ENCODE measurements at regions not wholly inside any gene's neighbourhood (a gene's known extent, or its start where the extent isn't known, plus 50 kb on each side); places are given as distances from the start of the nearest gene placed in this dataset.
"Not testable (repeated sequence)": the region's sequence is repeated elsewhere in the genome, so short reads cannot be mapped to it uniquely, and the experiment has no call there.

DNA sequence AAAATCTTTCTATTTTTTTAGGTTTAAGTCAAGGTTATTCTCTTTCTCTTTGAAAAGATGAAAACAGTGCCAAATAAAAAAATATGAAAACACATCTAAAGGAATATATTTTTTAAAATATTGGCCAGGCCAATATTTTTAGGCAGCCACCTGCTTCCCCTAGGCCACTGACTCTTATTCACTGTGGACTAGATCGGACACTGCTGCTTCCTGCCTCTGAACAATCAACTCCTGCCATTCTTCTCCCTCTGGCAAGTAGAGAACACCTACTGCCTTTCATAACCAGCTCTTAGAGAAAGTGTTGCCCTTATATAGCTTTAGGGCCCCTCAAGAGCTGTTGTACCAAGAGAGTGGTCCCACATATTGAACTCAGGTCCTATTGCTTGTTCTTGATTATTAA is 529.2 kb downstream of the RAPGEF2 start:
- in situ Hi-C loops (cut with HindIII; ENCODE audit: low sequenced_read_pairs) = no loop called here

DNA sequence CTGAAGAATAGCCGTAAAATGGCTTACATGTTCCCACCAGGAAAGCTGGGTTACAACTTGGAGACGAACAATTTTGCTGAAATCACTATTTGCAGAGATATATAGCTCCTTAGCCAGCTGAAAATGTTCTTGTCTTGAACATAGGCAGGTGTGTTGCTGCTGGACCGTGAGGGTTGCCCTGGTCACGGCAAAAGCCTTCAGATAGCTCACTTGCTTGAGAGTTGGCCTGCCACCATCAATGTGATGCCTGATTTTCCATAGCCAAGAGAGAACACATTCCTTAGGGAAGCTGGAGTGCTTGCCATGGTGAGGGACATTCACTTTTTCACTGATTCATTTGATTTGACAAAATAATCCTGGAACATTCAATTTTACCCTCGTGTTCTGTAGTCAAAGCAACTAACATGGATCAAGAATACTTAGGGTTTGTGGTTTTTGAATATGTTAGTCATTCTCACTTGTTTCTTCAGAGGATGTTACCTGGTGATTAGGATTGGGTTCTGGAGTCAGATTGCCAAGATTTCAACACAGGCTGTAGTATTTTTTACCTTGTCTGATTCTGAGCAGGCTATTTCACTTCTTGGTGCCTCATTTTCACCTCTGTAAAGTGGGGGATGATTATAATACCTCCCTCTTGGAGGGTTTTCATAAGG is 536.9 kb downstream of the RAPGEF2 start:
- in situ Hi-C loops (cut with HindIII; ENCODE audit: low sequenced_read_pairs) = no loop called here

GRCh38 chr4:159649237-159649636 is 546.4 kb downstream of the RAPGEF2 start:
- in situ Hi-C loops (cut with HindIII; ENCODE audit: low sequenced_read_pairs) = no loop called here

DNA sequence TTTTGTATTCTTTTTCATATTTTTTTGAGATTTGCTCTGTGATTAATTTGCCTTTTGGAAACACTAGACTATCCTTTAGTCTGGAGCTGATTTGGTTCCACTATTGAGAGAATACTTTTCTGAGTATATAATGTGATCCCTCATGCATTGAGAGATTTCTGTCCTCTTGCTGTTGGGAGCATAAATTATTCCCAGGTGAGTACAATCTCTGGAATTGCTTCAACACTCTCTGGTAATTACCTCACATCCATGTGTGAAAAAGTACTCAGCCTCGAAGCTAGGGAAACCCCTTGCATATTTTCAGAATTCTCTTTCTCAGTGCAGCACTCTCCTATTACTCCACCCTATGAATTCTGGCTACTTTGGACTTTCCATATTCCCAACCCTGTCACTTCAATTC is 550.0 kb downstream of the RAPGEF2 start:
- in situ Hi-C loops (cut with HindIII; ENCODE audit: low sequenced_read_pairs) = no loop called here

DNA sequence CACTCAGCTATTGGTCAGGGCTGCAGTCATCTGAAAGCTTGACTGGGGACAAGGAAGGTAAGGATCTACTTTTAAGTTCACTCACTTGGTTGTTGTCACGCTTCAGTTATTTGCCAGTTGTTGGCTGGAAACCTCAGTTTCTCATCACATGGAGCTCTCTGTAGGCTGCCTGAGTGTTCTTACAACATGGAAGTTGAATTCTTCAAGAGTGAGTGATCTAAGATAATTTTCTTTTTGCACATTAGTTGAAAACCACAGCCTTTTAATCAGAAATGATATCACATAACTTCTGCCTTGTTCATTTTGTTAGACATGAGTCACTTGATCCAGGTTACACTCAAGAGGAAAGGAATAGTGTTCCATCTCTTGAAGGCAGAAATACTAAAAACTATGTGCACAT is 552.7 kb downstream of the RAPGEF2 start:
- in situ Hi-C loops (cut with HindIII; ENCODE audit: low sequenced_read_pairs) = no loop called here

DNA sequence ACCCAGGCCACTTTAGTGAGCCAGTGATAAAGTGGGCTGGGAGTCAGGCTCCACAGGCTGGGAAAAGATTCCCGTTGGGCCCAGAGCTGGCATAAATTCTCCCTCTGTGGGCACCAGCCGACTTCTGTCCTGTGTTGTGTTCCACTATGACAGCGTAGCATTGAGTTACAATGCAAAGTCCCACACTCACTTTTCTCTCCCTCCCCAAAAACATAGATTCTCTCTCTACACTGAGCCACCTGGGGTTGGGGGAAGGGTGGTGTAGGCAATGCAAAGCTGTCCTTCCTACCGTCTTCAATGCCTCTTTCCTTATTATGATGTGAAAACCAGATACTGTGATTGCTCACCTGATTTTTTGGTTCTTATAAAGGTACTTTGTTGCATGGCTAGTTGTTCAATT is 566.2 kb downstream of the RAPGEF2 start:
- in situ Hi-C loops (cut with HindIII; ENCODE audit: low sequenced_read_pairs) = no loop called here

GRCh38 chr4:159673221-159673620 is 570.3 kb downstream of the RAPGEF2 start:
- in situ Hi-C loops (cut with HindIII; ENCODE audit: low sequenced_read_pairs) = no loop called here

GRCh38 chr4:159674241-159674640 is 571.4 kb downstream of the RAPGEF2 start:
- in situ Hi-C loops (cut with HindIII; ENCODE audit: low sequenced_read_pairs) = no loop called here

DNA sequence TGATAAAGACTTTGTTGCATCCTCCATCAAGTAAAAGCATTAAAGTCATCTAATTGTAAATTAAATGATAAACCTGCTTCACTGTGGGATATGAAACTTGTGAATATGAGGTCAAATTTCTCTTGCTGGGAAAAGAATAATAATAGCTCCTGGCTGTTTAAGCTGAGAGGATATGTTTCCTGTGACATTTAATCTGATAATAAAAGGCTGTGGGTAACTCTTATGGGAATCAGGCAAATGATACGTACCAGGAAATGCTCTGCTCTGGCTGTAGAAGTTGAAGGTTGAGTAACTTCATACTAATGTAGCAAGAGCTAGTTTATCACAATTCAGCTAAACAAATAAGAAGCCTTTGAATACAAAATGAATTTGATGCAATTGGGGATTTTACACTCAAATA is 574.6 kb downstream of the RAPGEF2 start:
- in situ Hi-C loops (cut with HindIII; ENCODE audit: low sequenced_read_pairs) = no loop called here

DNA sequence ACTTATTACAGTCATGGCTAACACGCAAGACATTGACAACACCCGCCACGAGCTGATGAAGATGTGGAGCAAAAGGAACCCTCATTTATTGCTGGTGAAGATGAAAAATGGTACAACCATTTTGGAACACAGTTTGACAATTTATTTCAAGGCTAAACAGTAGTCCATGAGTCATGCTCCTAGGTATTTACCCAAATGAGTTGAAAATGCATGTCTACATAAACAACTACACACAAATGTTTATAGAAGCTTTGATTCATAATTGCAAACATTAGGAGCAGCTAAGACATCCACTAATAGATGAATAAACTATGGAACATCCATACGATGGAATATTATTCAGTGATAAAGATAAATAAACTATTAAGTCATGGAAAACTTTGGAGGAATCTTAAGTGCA is 580.1 kb downstream of the RAPGEF2 start:
- in situ Hi-C loops (cut with HindIII; ENCODE audit: low sequenced_read_pairs) = no loop called here

DNA sequence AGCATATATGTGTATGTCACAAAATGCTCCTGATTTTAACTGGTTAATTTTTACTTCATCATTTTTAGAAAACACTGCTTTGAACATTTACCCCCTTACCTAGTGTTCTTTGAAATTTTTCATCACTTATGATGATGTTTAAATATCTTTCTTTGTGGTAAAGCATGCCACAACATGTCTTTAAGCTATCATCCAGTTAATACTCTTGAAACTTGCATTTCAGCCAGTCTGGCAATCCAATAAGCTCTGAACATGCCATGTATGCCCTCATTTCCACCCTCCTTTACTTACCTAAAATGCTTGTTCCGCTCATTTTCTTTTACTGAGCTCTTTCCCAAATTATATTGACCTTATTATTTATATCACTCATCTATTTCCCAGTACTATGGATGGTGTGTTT is 581.2 kb downstream of the RAPGEF2 start:
- in situ Hi-C loops (cut with HindIII; ENCODE audit: low sequenced_read_pairs) = no loop called here

GRCh38 chr4:159685340-159686092 is 582.6 kb downstream of the RAPGEF2 start:
- in situ Hi-C loops (cut with HindIII; ENCODE audit: low sequenced_read_pairs) = no loop called here

GRCh38 chr4:159689526-159689925 is 586.6 kb downstream of the RAPGEF2 start:
- in situ Hi-C loops (cut with HindIII; ENCODE audit: low sequenced_read_pairs) = no loop called here

DNA sequence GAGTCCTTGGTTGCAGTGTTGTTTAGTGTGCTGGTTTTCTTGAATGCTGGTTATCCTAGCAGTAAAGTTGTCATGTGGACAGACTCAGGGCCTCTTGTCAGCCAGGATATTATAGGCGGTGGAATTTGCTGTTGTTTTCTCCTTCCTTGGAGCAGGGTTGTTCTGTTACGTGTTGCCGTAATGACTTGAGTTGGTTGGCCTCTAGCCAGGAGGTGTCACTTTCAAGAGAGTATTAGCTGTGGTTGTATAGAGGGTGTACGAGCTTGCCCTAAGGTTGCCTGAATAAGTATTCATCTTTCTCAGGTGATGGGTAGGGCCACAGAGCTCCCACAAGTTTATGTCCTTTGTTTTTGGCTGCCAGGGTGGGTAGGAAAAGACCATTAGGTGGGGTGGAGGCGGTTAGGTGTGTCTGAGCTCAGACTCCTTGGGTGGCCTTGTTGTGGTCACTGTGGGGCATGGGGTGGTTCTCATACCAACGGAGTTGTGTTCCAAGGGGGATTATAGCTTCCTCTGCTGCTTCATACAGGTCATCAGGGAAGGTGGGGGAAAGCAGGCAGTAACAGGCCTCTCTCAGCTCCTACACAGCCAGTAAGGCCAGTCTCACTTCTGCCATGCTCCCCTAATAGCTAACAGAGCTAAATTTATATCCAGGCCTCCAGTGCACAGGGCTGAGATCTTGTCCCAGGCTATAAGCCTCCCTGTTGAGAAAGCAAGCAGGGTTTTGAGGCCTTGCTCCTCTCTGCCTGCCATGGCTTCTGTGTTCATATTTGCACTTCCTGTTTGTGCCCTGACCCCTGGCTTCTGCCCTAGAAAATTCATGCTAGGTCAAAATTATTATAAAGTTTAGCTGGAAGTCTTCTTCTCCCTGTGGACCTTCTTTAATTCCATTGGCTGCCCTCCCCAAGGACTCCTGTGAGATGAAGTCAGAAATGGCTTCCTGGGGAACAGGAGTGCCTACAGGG is 594.7 kb downstream of the RAPGEF2 start:
- in situ Hi-C loops (cut with HindIII; ENCODE audit: low sequenced_read_pairs) = no loop called here

- in situ Hi-C loops (cut with HindIII; ENCODE audit: low sequenced_read_pairs) = no loop called here
Observed at GRCh38 chr4:159698336-159698735, 595.5 kb downstream of the RAPGEF2 start.

DNA sequence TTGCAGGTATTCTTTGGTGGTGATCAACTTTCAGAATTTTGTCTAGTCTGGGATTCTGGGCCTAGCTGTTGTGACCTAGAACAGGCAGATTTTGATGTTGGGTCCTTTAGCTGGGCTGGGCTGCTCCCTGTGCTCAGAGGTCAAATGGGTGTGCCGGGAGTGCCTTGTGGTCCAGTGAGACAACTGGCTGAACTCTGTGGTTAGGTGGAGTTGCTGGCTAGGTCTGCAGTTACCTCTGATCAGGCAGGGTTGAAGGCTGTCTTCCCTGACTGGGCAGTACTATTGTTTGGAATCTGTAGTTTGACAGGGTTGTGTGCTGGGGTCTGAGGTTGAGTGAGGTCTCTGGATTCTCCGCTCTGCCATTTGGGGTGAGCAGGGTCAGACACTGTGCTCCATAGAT is 599.3 kb downstream of the RAPGEF2 start:
- in situ Hi-C loops (cut with HindIII; ENCODE audit: low sequenced_read_pairs) = no loop called here

- in situ Hi-C loops (cut with HindIII; ENCODE audit: low sequenced_read_pairs) = no loop called here
Observed at GRCh38 chr4:159705334-159705733, 602.5 kb downstream of the RAPGEF2 start.

DNA sequence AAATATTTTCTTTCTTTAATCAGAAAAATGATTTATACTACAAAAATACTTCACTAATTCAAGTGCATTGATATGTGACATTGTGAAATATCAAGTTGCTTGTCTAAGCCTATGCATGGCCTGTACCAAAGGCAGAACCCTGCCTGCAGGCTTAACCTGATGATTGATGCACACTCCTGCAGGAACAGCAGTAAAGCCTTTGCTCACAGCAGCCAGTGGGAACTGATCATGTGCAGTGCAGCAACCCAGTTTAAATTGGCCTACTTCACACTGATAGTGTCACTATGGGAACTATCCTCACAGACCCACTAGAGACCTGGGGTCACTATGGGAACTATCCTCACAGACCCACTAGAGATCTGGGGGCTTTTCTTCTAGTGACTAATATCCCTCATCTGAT is 603.8 kb downstream of the RAPGEF2 start:
- in situ Hi-C loops (cut with HindIII; ENCODE audit: low sequenced_read_pairs) = no loop called here

DNA sequence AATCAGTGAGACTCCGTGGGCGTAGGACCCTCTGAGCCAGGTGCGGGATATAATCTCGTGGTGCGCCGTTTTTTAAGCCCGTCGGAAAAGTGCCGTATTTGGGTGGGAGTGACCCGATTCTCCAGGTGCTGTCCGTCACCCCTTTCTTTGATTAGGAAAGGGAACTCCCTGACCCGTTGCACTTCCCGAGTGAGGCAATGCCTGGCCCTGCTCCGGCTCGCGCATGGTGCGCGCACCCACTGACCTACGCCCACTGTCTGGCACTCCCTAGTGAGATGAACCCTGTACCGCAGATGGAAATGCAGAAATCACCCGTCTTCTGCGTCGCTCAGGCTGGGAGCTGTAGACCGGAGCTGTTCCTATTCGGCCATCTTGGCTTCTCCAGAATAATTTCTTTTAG is 612.3 kb downstream of the RAPGEF2 start:
- in situ Hi-C loops (cut with HindIII; ENCODE audit: low sequenced_read_pairs) = not testable (repeated sequence)

DNA sequence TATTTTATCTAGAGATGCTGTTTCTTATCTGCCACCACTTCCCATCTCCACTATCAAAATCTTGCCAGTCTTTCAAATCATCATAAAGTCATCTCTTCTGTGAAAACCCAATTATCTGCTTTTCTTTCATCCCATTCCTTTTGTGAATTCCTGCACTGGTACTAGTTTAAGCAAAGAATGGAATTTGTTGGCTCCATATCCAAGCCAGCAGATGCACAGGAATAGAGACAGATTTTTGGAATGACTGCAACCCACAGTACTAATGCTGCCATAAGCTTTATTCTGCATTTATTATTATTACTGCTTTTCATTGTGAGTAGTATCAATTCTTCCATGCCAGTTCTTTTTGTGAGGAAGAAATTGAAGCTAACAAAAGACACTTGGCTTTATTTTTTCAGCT is 616.7 kb downstream of the RAPGEF2 start:
- in situ Hi-C loops (cut with HindIII; ENCODE audit: low sequenced_read_pairs) = no loop called here

DNA sequence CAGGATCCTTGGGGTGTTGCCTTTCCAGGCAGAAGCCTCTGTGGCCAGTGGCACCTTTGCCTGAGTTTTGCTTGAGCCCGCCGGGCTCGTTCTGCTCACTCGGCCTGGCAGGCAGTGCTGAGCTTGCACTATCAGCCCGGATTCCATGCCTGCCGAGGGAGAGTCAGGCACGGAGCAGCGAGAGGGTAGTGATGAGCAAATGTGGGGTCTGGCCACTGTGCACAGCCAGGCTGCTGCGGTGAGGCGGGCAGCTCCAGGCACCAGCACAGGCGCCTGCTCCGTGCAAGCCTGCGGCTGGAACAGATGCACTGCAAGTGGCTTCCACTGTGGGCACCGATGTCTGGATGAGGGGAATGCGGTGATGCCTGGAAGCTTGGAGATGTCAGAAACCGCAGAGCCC is 619.2 kb downstream of the RAPGEF2 start:
- in situ Hi-C loops (cut with HindIII; ENCODE audit: low sequenced_read_pairs) = no loop called here

DNA sequence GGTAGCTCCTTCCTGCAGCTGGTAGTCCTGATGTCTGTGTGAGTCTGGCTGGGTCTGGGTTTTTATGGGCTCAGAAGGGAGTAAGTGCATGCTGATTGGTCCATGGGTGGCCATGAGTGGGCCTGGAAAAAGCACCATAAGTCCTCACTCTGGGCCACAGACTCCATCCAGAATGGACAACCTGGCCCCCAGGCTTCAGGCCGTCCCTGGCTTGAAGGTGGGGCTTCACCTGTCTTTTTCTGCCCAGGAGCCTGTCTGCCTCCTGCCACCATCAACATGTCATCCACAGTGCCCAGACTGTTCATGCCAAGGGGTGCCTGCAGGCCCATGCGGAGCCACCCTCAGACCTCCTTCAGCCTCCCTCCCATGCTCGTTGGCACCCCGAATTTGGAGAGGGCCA is 620.0 kb downstream of the RAPGEF2 start:
- in situ Hi-C loops (cut with HindIII; ENCODE audit: low sequenced_read_pairs) = no loop called here

All from DLD1 (cell line).